HUDEP-2 (cell line): ENCODE measurements at regions not wholly inside any gene's neighbourhood (a gene's known extent, or its start where the extent isn't known, plus 50 kb on each side); places are given as distances from the start of the nearest gene placed in this dataset.

Experiments
- DNase-seq, 76 experiments: peaks; one replicate each; lab custom pipeline; 2025; ENCODE audit not compliant: unreplicated experiment in 76 of 76; lab: John Stamatoyannopoulos, UW

GRCh38 chr2:125576558-125576957 lies 1079.4 kb upstream of the GYPC start:
- DNase-seq, result no peak

GRCh38 chr2:125581557-125581956 lies 1074.4 kb upstream of the GYPC start:
- DNase-seq, result peak in 74 of 76 experiments; percentile 8 to 88 (median 65)

GRCh38 chr2:125582516-125582915 lies 1073.4 kb upstream of the GYPC start:
- no peak for DNase-seq

- DNase-seq, result no peak
Measured at GRCh38 chr2:125584732-125585131, 1071.2 kb upstream of the GYPC start.

GRCh38 chr2:125588780-125589179 lies 1067.2 kb upstream of the GYPC start:
- DNase-seq, result no peak

- no peak for DNase-seq
Measured at GRCh38 chr2:125591954-125592353, 1064.0 kb upstream of the GYPC start.

GRCh38 chr2:125593036-125593435 lies 1062.9 kb upstream of the GYPC start:
- no peak for DNase-seq

GRCh38 chr2:125596612-125597011 lies 1059.3 kb upstream of the GYPC start:
- no peak for DNase-seq

GRCh38 chr2:125615438-125615837 lies 1040.5 kb upstream of the GYPC start:
- no peak for DNase-seq

- DNase-seq, result no peak
Measured at GRCh38 chr2:125630377-125630776, 1025.6 kb upstream of the GYPC start.

- DNase-seq, result no peak
Measured at GRCh38 chr2:125634662-125635061, 1021.3 kb upstream of the GYPC start.

GRCh38 chr2:125638345-125638744 lies 1017.6 kb upstream of the GYPC start:
- DNase-seq, result no peak

- no peak for DNase-seq
Measured at GRCh38 chr2:125642032-125642431, 1013.9 kb upstream of the GYPC start.

GRCh38 chr2:125643128-125643527 lies 1012.8 kb upstream of the GYPC start:
- DNase-seq, result no peak

- no peak for DNase-seq
Measured at GRCh38 chr2:125643585-125643984, 1012.4 kb upstream of the GYPC start.

GRCh38 chr2:125644257-125644656 lies 1011.7 kb upstream of the GYPC start:
- DNase-seq, result no peak

GRCh38 chr2:125652280-125652679 lies 1003.7 kb upstream of the GYPC start:
- DNase-seq, result no peak

GRCh38 chr2:125654226-125654625 lies 1001.7 kb upstream of the GYPC start:
- DNase-seq, result no peak

GRCh38 chr2:125656190-125656589 lies 999.8 kb upstream of the GYPC start:
- no peak for DNase-seq

GRCh38 chr2:125658583-125658982 lies 997.4 kb upstream of the GYPC start:
- no peak for DNase-seq

GRCh38 chr2:125660369-125660768 lies 995.6 kb upstream of the GYPC start:
- peak in 7 of 76 experiments; percentile 0 to 48 (median 11) for DNase-seq

GRCh38 chr2:125667630-125668029 lies 988.3 kb upstream of the GYPC start:
- no peak for DNase-seq

GRCh38 chr2:125679903-125680302 lies 976.1 kb upstream of the GYPC start:
- DNase-seq, result no peak

GRCh38 chr2:125680809-125681208 lies 975.1 kb upstream of the GYPC start:
- no peak for DNase-seq
